Ishikawa (cell line): ENCODE measurements at regions not wholly inside any gene's neighbourhood (a gene's known extent, or its start where the extent isn't known, plus 50 kb on each side); places are given as distances from the start of the nearest gene placed in this dataset.

ENCODE experiments used
- CEBPB ChIP-seq: IDR thresholded peaks from 2 replicates; pipeline ENCODE4 v1.6.1; 2012
- CREB1 ChIP-seq: IDR thresholded peaks from 2 replicates; pipeline ENCODE4 v1.6.1; 2012; ENCODE audit warnings: low read depth
- EGR1 ChIP-seq: IDR thresholded peaks from 2 replicates; pipeline ENCODE4 v1.6.1; 2012
- EP300 ChIP-seq: IDR thresholded peaks from 2 replicates; pipeline ENCODE4 v1.6.1; 2012; ENCODE audit warnings: borderline replicate concordance
- FOXM1 ChIP-seq: IDR thresholded peaks from 2 replicates; pipeline ENCODE4 v1.6.1; 2012; ENCODE audit warnings: low read depth, borderline replicate concordance
- MAX ChIP-seq: IDR thresholded peaks from 2 replicates; pipeline ENCODE4 v1.6.1; 2012
- NFIC ChIP-seq: IDR thresholded peaks from 2 replicates; pipeline ENCODE4 v1.6.1; 2012
- RAD21 ChIP-seq: IDR thresholded peaks from 2 replicates; pipeline ENCODE4 v1.6.1; 2012; ENCODE audit warnings: low read depth
- REST ChIP-seq: IDR thresholded peaks from 2 replicates; pipeline ENCODE4 v1.6.1; 2012; ENCODE audit warnings: low read depth, mild to moderate bottlenecking
- TAF1 ChIP-seq: IDR thresholded peaks from 2 replicates; pipeline ENCODE4 v1.6.1; 2012; ENCODE audit warnings: low read depth, mild to moderate bottlenecking
- TCF12 ChIP-seq: IDR thresholded peaks from 2 replicates; pipeline ENCODE4 v1.6.1; 2012; ENCODE audit warnings: low read depth
- TEAD4 ChIP-seq: IDR thresholded peaks from 2 replicates; pipeline ENCODE4 v1.6.1; 2012
- USF1 ChIP-seq: IDR thresholded peaks from 2 replicates; pipeline ENCODE4 v1.6.1; 2012
- YY1 ChIP-seq: IDR thresholded peaks from 2 replicates; pipeline ENCODE4 v1.6.1; 2012; ENCODE audit warnings: low read depth
- ZBTB7A ChIP-seq: IDR thresholded peaks from 2 replicates; pipeline ENCODE4 v1.6.1; 2012; ENCODE audit warnings: low read depth

- TF ChIP-seq NFIC, result peak; percentile 25; the same call in 1 of the 2 replicates
- TF ChIP-seq USF1, result no peak
Observed at GRCh38 chr20:50245498-50246366, 55.1 kb downstream of the CEBPB start.

- TF ChIP-seq ZBTB7A, result peak; percentile 35; the same call in 1 of the 2 replicates
- 0 out of 2 replicates have a peak, but pooled peaks have one; percentile 53 for TF ChIP-seq YY1
- TF ChIP-seq CREB1, result no peak
- TF ChIP-seq TCF12, result peak; percentile 78
- peak; percentile 85 for TF ChIP-seq EP300
- TF ChIP-seq TEAD4, result peak; percentile 83
- TF ChIP-seq RAD21, result peak; percentile 27; the same call in 1 of the 2 replicates
- no peak for TF ChIP-seq CEBPB
- no peak; the same call in 1 of the 2 replicates for TF ChIP-seq TAF1
- TF ChIP-seq FOXM1, result 0 out of 2 replicates have a peak, but pooled peaks have one; percentile 37
- 0 out of 2 replicates have a peak, but pooled peaks have one; percentile 38 for TF ChIP-seq EGR1
- TF ChIP-seq NFIC, result peak; percentile 75
- peak; percentile 69 for TF ChIP-seq MAX
- no peak; the same call in 1 of the 2 replicates for TF ChIP-seq USF1
- no peak for TF ChIP-seq REST
Observed at GRCh38 chr20:50246367-50247195, 56.0 kb downstream of the CEBPB start.

DNA sequence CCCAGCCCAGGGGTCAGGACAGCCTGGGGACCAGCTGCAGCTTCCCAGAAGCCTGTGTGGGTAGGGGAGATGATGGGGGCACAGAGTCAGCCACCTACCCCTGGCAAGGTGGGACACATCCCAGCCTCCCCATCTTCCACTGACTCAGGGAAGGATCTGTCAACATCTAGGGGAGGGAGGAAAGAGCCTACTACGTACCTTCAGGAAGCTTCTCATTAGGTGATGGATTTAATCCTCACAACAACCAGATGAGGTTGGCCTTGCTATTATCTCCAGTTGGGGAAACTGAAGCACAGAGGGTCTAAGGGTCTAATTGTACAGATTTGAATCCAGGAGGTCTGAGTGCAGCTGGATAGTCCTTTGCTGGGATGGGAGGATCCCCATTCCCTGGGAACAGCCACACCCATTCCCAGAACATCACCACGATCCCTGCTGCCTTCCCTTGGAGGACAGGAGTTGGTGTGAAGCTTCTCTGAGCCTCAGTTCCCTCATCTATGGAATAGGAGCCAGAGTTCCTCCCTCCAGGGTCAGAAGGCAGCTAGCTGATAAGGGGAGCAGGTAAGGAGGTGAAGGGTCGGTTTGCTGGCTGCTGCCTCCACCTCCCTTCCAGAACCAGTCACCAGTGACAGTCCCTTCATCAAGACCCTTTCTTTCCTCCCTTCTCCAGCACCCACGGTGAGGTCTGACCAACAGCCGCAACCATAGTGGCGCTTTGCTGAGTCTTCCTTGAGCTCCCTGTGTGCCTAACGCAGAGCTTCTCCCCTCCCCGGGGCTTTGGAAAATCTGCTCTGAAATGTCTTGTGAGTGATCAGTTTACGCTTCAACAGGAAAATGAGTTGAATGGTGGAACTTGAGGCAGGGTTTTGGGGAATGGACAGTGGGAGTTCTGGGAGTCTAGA, 56.8 kb downstream of the CEBPB start:
- TF ChIP-seq MAX (no peak), EGR1 (no peak), TAF1 (no peak), TEAD4 (no peak), EP300 (no peak), RAD21 (no peak), NFIC (no peak), CEBPB (no peak), YY1 (no peak), REST (no peak), CREB1 (no peak), TCF12 (no peak)

- TF ChIP-seq RAD21 (no peak), TEAD4 (no peak), MAX (no peak), CREB1 (no peak), EP300 (no peak), USF1 (no peak), YY1 (no peak), REST (no peak), TCF12 (no peak), CEBPB (no peak), EGR1 (no peak), ZBTB7A (no peak), TAF1 (no peak), FOXM1 (no peak), NFIC (no peak)
Observed at GRCh38 chr20:50248104-50248641, 57.5 kb downstream of the CEBPB start.
